Parathyroid adenoma (tissue), 2 donors: ENCODE measurements at regions not wholly inside any gene's neighbourhood (a gene's known extent, or its start where the extent isn't known, plus 50 kb on each side); places are given as distances from the start of the nearest gene placed in this dataset.

Experiments used
- H2AFZ ChIP-seq: fragments of 300-600 bp; sonication (generic); one replicate; pipeline ENCODE4 v1.7.0; 2017; ENCODE audit warnings: antibody characterized with exemption, mild to moderate bottlenecking
- H3K27ac ChIP-seq: fragments of 300-600 bp; sonication (generic); one replicate; pipeline ENCODE4 v1.7.0; 2017
- H3K27me3 ChIP-seq: fragments of 300-600 bp; sonication (generic); one replicate; pipeline ENCODE4 v1.7.0; 2017; ENCODE audit warnings: low read length; ENCODE audit not compliant: control insufficient read depth, insufficient read depth
- H3K36me3 ChIP-seq: fragments of 300-600 bp; sonication (generic); one replicate; pipeline ENCODE4 v1.7.0; 2017; ENCODE audit warnings: low read length; ENCODE audit not compliant: control insufficient read depth, insufficient read depth
- H3K4me1 ChIP-seq: fragments of 300-600 bp; sonication (generic); one replicate; pipeline ENCODE4 v1.7.0; 2017; ENCODE audit warnings: control low read depth
- H3K4me2 ChIP-seq: fragments of 300-600 bp; sonication (generic); one replicate; pipeline ENCODE4 v1.7.0; 2017; ENCODE audit warnings: low read length
- H3K4me3 ChIP-seq: fragments of 300-600 bp; sonication (generic); one replicate; pipeline ENCODE4 v1.7.0; 2017; ENCODE audit warnings: low read depth, low read length
- H3K79me2 ChIP-seq: fragments of 300-600 bp; sonication (generic); one replicate; pipeline ENCODE4 v1.7.0; 2017; ENCODE audit warnings: control low read depth
- H3K9ac ChIP-seq: fragments of 300-600 bp; sonication (generic); one replicate; pipeline ENCODE4 v1.7.0; 2017; ENCODE audit warnings: mild to moderate bottlenecking
- H3K9me3 ChIP-seq: fragments of 300-600 bp; sonication (generic); one replicate; pipeline ENCODE4 v1.7.0; 2017; ENCODE audit warnings: low read length; ENCODE audit not compliant: control insufficient read depth
- CTCF ChIP-seq: fragments of 300-600 bp; sonication (generic); IDR thresholded peaks from one replicate; pipeline ENCODE4 v1.7.0; 2017; ENCODE audit warnings: antibody characterized with exemption, mild to moderate bottlenecking
- donor health status: primary hyperparathyroidism.

GRCh38 chr9:90064971-90065370 is 460.2 kb downstream of the GADD45G start:
- Histone ChIP-seq H2AFZ (no peak overlapping the region), H3K9ac (no peak overlapping the region), H3K4me2 (no peak overlapping the region), H3K79me2 (no peaks in the 10 kb centered on the region), H3K27me3 (no peaks in the 10 kb centered on the region), H3K9me3 (no peaks in the 10 kb centered on the region), H3K4me3 (no peak overlapping the region), H3K27ac (peak overlapping the region; percentile 76), H3K36me3 (no peaks in the 10 kb centered on the region), H3K4me1 (peaks cover 26% of the 10 kb centered on the region)
- TF ChIP-seq CTCF, result no peak

- no peak for TF ChIP-seq CTCF
- H3K4me1 ChIP-seq, result peaks cover 28% of the 10 kb centered on the region
Measured at GRCh38 chr9:90065851-90066250, 461.0 kb downstream of the GADD45G start.

GRCh38 chr9:90069085-90069484 is 464.3 kb downstream of the GADD45G start:
- Histone ChIP-seq H3K27me3 (no peaks in the 10 kb centered on the region), H3K27ac (peak overlapping the region; percentile 29), H3K9ac (no peak overlapping the region), H3K36me3 (no peaks in the 10 kb centered on the region), H2AFZ (peak overlapping the region; percentile 17), H3K4me3 (no peak overlapping the region), H3K9me3 (no peaks in the 10 kb centered on the region), H3K4me2 (no peak overlapping the region), H3K79me2 (no peaks in the 10 kb centered on the region), H3K4me1 (peaks cover 14% of the 10 kb centered on the region)
- TF ChIP-seq CTCF, result no peak

More at GRCh38 chr9:90065851-90066250, 461.0 kb downstream of the GADD45G start:
- Histone ChIP-seq H3K27ac (peak overlapping the region; percentile 76), H2AFZ (no peak overlapping the region), H3K27me3 (no peaks in the 10 kb centered on the region), H3K4me2 (peak overlapping the region; percentile 36), H3K36me3 (no peaks in the 10 kb centered on the region), H3K9ac (no peak overlapping the region), H3K79me2 (no peaks in the 10 kb centered on the region), H3K4me3 (no peak overlapping the region), H3K9me3 (no peaks in the 10 kb centered on the region)

- TF ChIP-seq CTCF, result no peak
- no peaks in the 10 kb centered on the region for H3K36me3 ChIP-seq
- H3K9ac ChIP-seq, result no peak overlapping the region
- peak overlapping the region; percentile 7 for H2AFZ ChIP-seq
- no peaks in the 10 kb centered on the region for H3K79me2 ChIP-seq
- H3K27me3 ChIP-seq, result no peaks in the 10 kb centered on the region
- H3K27ac ChIP-seq, result no peak overlapping the region
- no peak overlapping the region for H3K4me3 ChIP-seq
- no peaks in the 10 kb centered on the region for H3K9me3 ChIP-seq
- peaks cover 13% of the 10 kb centered on the region for H3K4me1 ChIP-seq
- H3K4me2 ChIP-seq, result no peak overlapping the region
Measured at GRCh38 chr9:90070056-90070455, 465.2 kb downstream of the GADD45G start.

- H3K4me2 ChIP-seq, result no peak overlapping the region
- no peaks in the 10 kb centered on the region for H3K27me3 ChIP-seq
- no peaks in the 10 kb centered on the region for H3K79me2 ChIP-seq
- no peak for TF ChIP-seq CTCF
- H3K9me3 ChIP-seq, result no peaks in the 10 kb centered on the region
- H3K4me1 ChIP-seq, result peaks cover 11% of the 10 kb centered on the region
- no peaks in the 10 kb centered on the region for H3K36me3 ChIP-seq
- H2AFZ ChIP-seq, result no peak overlapping the region
- no peak overlapping the region for H3K9ac ChIP-seq
- H3K27ac ChIP-seq, result no peak overlapping the region
- H3K4me3 ChIP-seq, result no peak overlapping the region
Measured at GRCh38 chr9:90070469-90070868, 465.7 kb downstream of the GADD45G start.
